NCI-H1417 treated with DMSO at 0.1 percent for 48 hours (cell line): ENCODE measurements at regions not wholly inside any gene's neighbourhood (a gene's known extent, or its start where the extent isn't known, plus 50 kb on each side); places are given as distances from the start of the nearest gene placed in this dataset.

Source experiments
- DNase-seq: peaks from one replicate; lab custom pipeline; 2025; lab: John Stamatoyannopoulos, UW

GRCh38 chr6:85192596-85192995 lies 257.3 kb upstream of the NT5E start:
- DNase-seq = no peak

GRCh38 chr6:85192186-85192585 lies 257.7 kb upstream of the NT5E start:
- no peak for DNase-seq

GRCh38 chr6:85191656-85192055 lies 258.2 kb upstream of the NT5E start:
- no peak for DNase-seq

- no peak for DNase-seq
Measured at GRCh38 chr6:85186546-85187175, 263.2 kb upstream of the NT5E start.

GRCh38 chr6:85185977-85186376 lies 263.9 kb upstream of the NT5E start:
- DNase-seq = no peak

GRCh38 chr6:85183841-85184240 lies 266.0 kb upstream of the NT5E start:
- DNase-seq = no peak

GRCh38 chr6:85172705-85173104 lies 277.2 kb upstream of the NT5E start:
- no peak for DNase-seq

- no peak for DNase-seq
Measured at GRCh38 chr6:85172161-85172560, 277.7 kb upstream of the NT5E start.

GRCh38 chr6:85169189-85169588 lies 280.7 kb upstream of the NT5E start:
- no peak for DNase-seq

GRCh38 chr6:85168146-85168545 lies 281.7 kb upstream of the NT5E start:
- DNase-seq = no peak

- no peak for DNase-seq
Measured at GRCh38 chr6:85166114-85166741, 283.7 kb upstream of the NT5E start.

GRCh38 chr6:85163156-85164080 lies 286.5 kb upstream of the NT5E start:
- no peak for DNase-seq

GRCh38 chr6:85157311-85157710 lies 292.6 kb upstream of the NT5E start:
- no peak for DNase-seq

GRCh38 chr6:85143676-85144075 lies 306.2 kb upstream of the NT5E start:
- no peak for DNase-seq

- DNase-seq = no peak
Measured at GRCh38 chr6:85137865-85138264, 312.0 kb upstream of the NT5E start.

GRCh38 chr6:85136310-85136709 lies 313.6 kb upstream of the NT5E start:
- no peak for DNase-seq

GRCh38 chr6:85135376-85136094 lies 314.3 kb upstream of the NT5E start:
- no peak for DNase-seq

- DNase-seq = no peak
Measured at GRCh38 chr6:85134172-85134571, 315.7 kb upstream of the NT5E start.

GRCh38 chr6:85132091-85132490 lies 317.8 kb upstream of the NT5E start:
- DNase-seq = no peak

GRCh38 chr6:85130743-85131142 lies 319.1 kb upstream of the NT5E start:
- no peak for DNase-seq

- no peak for DNase-seq
Measured at GRCh38 chr6:85129881-85130280, 320.0 kb upstream of the NT5E start.

- no peak for DNase-seq
Measured at GRCh38 chr6:85128781-85129180, 321.1 kb upstream of the NT5E start.
